GM23338 (cell line): ENCODE measurements at regions not wholly inside any gene's neighbourhood (a gene's known extent, or its start where the extent isn't known, plus 50 kb on each side); places are given as distances from the start of the nearest gene placed in this dataset.

ENCODE experiments used
- ATAC-seq: fragments of 200-7000 bp; cut with Tn5 transposase; 3 replicates; pipeline ENCODE4 v1.9.1; 2020
- DNase-seq: peaks from one replicate; pipeline ENCODE4 v3.0.0-alpha.2; 2015; ENCODE audit warnings: low spot score
- H2AFZ ChIP-seq: fragments of 200-600 bp; sonication (generic); 2 replicates; pipeline ENCODE4 v1.8.0; 2016; ENCODE audit warnings: antibody characterized with exemption, mild to moderate bottlenecking, moderate library complexity
- H3F3A ChIP-seq: fragments of 200-600 bp; sonication (generic); replicated peaks from 2 replicates; pipeline ENCODE4 v1.8.0; 2017; ENCODE audit warnings: antibody characterized with exemption, mixed run types, low read depth
- H3K27ac ChIP-seq: fragments of 200-600 bp; sonication (generic); 2 replicates; pipeline ENCODE4 v1.6.1; 2016; ENCODE audit warnings: low read depth
- H3K27me3 ChIP-seq: fragments of 200-600 bp; sonication (generic); 2 replicates; pipeline ENCODE4 v1.8.0; 2016; ENCODE audit warnings: mild to moderate bottlenecking, mixed run types, moderate library complexity; ENCODE audit not compliant: insufficient read depth
- H3K36me3 ChIP-seq: fragments of 200-600 bp; sonication (generic); 2 replicates; pipeline ENCODE4 v1.8.0; 2016; ENCODE audit warnings: mild to moderate bottlenecking; ENCODE audit not compliant: insufficient read depth
- H3K4me1 ChIP-seq: fragments of 200-600 bp; sonication (generic); 2 replicates; pipeline ENCODE4 v1.8.0; 2016; ENCODE audit warnings: mild to moderate bottlenecking, moderate library complexity; ENCODE audit not compliant: insufficient read depth
- H3K4me2 ChIP-seq: fragments of 200-600 bp; sonication (generic); 2 replicates; pipeline ENCODE4 v1.7.1; 2017; ENCODE audit warnings: mixed run types
- H3K4me3 ChIP-seq: fragments of 200-600 bp; sonication (generic); 2 replicates; pipeline ENCODE4 v1.6.1; 2016; ENCODE audit warnings: mixed run types
- H3K79me2 ChIP-seq: fragments of 200-600 bp; sonication (generic); replicated peaks from 2 replicates; pipeline ENCODE4 v1.8.0; 2017; ENCODE audit warnings: mild to moderate bottlenecking; ENCODE audit not compliant: insufficient read depth
- H3K9me2 ChIP-seq: fragments of 200-600 bp; sonication (generic); 2 replicates; pipeline ENCODE4 v1.8.0; 2017; ENCODE audit not compliant: insufficient read depth
- H4K20me1 ChIP-seq: fragments of 200-600 bp; sonication (generic); replicated peaks from 2 replicates; pipeline ENCODE4 v1.8.0; 2017; ENCODE audit warnings: mild to moderate bottlenecking; ENCODE audit not compliant: insufficient read depth
- H3K27ac Mint-ChIP-seq: 2 replicates; pipeline ENCODE4 v1.8.0; 2020; ENCODE audit warnings: inconsistent platforms, mild to moderate bottlenecking, moderate library complexity, mixed read lengths
- H3K27me3 Mint-ChIP-seq: 3 replicates; pipeline ENCODE4 v1.8.0; 2022; ENCODE audit warnings: low read depth, mild to moderate bottlenecking, moderate library complexity, mixed read lengths, inconsistent platforms; ENCODE audit not compliant: insufficient read depth, poor library complexity
- H3K36me3 Mint-ChIP-seq: 3 replicates; pipeline ENCODE4 v1.8.0; 2021; ENCODE audit warnings: low read depth, mild to moderate bottlenecking, inconsistent platforms, moderate library complexity, mixed read lengths
- H3K4me1 Mint-ChIP-seq: 3 replicates; pipeline ENCODE4 v1.8.0; 2020; ENCODE audit warnings: mild to moderate bottlenecking, inconsistent platforms, mixed read lengths
- H3K4me3 Mint-ChIP-seq: 3 replicates; pipeline ENCODE4 v1.8.0; 2021; ENCODE audit warnings: moderate library complexity, mild to moderate bottlenecking, inconsistent platforms, mixed read lengths
- H3K9me3 Mint-ChIP-seq: 3 replicates; pipeline ENCODE4 v1.8.0; 2020; ENCODE audit warnings: moderate library complexity, mild to moderate bottlenecking, inconsistent platforms, mixed read lengths
- CREB1 ChIP-seq: fragments of 250-450 bp; sonication (Bioruptor Pico); IDR thresholded peaks from 2 replicates; pipeline ENCODE4 v1.5.0; 2020; ENCODE audit warnings: low read depth, mild to moderate bottlenecking, moderate library complexity
- EZH2phosphoT487 ChIP-seq: fragments of 200-600 bp; sonication (generic); IDR thresholded peaks from one replicate; pipeline ENCODE4 v1.8.1; 2018; ENCODE audit warnings: antibody characterized with exemption; ENCODE audit not compliant: unreplicated experiment
- JUNB ChIP-seq: IDR thresholded peaks from one replicate; pipeline ENCODE4 v1.6.1; 2016; ENCODE audit warnings: antibody characterized with exemption; ENCODE audit not compliant: unreplicated experiment
- POLR2AphosphoS5 ChIP-seq: IDR thresholded peaks from 2 replicates; pipeline ENCODE4 v1.6.1; 2016; ENCODE audit warnings: antibody characterized with exemption, low read depth
- ZNF114 ChIP-seq: fragments of 250-450 bp; sonication (Bioruptor Pico); IDR thresholded peaks from 2 replicates; pipeline ENCODE4 v1.5.0; 2020; ENCODE audit warnings: mild to moderate bottlenecking, moderate library complexity
- ZNF331 ChIP-seq: fragments of 250-450 bp; sonication (Bioruptor Pico); IDR thresholded peaks from 2 replicates; pipeline ENCODE4 v1.5.0; 2020; ENCODE audit warnings: low read depth, mild to moderate bottlenecking, moderate library complexity
- TF ChIP-seq, protein P1 (sequence below): fragments of 250-450 bp; sonication (Bioruptor Pico); IDR thresholded peaks from 2 replicates; pipeline ENCODE4 v1.5.0; 2020; ENCODE audit warnings: mild to moderate bottlenecking, moderate library complexity
- TF ChIP-seq, protein P2 (sequence below), 2 experiments: fragments of 200-600 bp in 1 of 2; sonication (generic) in 1 of 2; conservative IDR thresholded peaks; 2 replicates each; pipeline versions ENCODE4 v1.5.1 to v1.6.1; 2016 to 2017; ENCODE audit warnings: antibody characterized with exemption in 2 of 2, low read depth in 2 of 2, mild to moderate bottlenecking in 2 of 2, moderate library complexity in 1 of 2
- TF ChIP-seq, protein P3 (sequence below): IDR thresholded peaks from one replicate; pipeline ENCODE4 v1.6.1; 2018; ENCODE audit warnings: antibody characterized with exemption; ENCODE audit not compliant: unreplicated experiment

DNA sequence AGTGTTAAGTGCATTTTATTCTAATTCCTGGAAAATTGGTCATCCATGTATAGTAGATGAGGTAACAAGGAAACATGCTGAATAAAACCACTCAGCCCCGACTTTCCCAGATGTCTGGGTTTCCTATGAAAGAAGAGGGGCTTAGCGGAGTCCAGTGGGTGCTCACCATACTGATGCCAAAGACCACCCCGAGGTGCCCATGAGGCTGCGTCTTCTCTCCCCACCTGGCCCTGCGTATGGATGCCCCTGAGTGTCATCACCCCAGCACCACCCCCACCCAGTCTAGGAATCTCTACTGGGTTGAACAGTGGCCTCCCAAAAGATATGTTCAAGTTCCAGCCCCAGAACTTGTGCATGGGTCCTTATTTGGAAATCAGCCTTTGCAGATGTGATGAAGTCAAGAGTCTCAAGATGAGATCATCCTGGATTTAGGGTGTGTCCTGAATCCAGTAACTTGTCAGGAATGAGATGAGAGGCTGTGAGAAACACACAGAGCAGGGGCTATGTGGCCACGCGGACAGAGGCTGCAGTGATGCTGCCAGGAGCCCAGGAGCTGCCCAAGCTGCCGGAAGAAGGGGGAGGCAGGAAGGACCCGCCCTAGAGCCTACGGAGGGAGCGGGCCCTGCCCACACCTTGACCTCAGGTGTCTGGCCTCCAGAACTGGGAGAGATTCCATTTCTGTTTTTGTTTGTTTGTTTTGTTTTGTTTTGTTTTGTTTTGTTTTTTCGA lies 124.6 kb upstream of the CDH4 start:
- no peaks in the 10 kb centered on the region for H3K9me2 ChIP-seq
- DNase-seq: no peak
- H2AFZ ChIP-seq: no peak overlapping the region
- H3K4me3 Mint-ChIP-seq: no peak overlapping the region
- no peaks in the 10 kb centered on the region for H3F3A ChIP-seq
- TF ChIP-seq POLR2AphosphoS5: no peak
- TF ChIP-seq JUNB: no peak
- TF ChIP-seq, protein P1, sequence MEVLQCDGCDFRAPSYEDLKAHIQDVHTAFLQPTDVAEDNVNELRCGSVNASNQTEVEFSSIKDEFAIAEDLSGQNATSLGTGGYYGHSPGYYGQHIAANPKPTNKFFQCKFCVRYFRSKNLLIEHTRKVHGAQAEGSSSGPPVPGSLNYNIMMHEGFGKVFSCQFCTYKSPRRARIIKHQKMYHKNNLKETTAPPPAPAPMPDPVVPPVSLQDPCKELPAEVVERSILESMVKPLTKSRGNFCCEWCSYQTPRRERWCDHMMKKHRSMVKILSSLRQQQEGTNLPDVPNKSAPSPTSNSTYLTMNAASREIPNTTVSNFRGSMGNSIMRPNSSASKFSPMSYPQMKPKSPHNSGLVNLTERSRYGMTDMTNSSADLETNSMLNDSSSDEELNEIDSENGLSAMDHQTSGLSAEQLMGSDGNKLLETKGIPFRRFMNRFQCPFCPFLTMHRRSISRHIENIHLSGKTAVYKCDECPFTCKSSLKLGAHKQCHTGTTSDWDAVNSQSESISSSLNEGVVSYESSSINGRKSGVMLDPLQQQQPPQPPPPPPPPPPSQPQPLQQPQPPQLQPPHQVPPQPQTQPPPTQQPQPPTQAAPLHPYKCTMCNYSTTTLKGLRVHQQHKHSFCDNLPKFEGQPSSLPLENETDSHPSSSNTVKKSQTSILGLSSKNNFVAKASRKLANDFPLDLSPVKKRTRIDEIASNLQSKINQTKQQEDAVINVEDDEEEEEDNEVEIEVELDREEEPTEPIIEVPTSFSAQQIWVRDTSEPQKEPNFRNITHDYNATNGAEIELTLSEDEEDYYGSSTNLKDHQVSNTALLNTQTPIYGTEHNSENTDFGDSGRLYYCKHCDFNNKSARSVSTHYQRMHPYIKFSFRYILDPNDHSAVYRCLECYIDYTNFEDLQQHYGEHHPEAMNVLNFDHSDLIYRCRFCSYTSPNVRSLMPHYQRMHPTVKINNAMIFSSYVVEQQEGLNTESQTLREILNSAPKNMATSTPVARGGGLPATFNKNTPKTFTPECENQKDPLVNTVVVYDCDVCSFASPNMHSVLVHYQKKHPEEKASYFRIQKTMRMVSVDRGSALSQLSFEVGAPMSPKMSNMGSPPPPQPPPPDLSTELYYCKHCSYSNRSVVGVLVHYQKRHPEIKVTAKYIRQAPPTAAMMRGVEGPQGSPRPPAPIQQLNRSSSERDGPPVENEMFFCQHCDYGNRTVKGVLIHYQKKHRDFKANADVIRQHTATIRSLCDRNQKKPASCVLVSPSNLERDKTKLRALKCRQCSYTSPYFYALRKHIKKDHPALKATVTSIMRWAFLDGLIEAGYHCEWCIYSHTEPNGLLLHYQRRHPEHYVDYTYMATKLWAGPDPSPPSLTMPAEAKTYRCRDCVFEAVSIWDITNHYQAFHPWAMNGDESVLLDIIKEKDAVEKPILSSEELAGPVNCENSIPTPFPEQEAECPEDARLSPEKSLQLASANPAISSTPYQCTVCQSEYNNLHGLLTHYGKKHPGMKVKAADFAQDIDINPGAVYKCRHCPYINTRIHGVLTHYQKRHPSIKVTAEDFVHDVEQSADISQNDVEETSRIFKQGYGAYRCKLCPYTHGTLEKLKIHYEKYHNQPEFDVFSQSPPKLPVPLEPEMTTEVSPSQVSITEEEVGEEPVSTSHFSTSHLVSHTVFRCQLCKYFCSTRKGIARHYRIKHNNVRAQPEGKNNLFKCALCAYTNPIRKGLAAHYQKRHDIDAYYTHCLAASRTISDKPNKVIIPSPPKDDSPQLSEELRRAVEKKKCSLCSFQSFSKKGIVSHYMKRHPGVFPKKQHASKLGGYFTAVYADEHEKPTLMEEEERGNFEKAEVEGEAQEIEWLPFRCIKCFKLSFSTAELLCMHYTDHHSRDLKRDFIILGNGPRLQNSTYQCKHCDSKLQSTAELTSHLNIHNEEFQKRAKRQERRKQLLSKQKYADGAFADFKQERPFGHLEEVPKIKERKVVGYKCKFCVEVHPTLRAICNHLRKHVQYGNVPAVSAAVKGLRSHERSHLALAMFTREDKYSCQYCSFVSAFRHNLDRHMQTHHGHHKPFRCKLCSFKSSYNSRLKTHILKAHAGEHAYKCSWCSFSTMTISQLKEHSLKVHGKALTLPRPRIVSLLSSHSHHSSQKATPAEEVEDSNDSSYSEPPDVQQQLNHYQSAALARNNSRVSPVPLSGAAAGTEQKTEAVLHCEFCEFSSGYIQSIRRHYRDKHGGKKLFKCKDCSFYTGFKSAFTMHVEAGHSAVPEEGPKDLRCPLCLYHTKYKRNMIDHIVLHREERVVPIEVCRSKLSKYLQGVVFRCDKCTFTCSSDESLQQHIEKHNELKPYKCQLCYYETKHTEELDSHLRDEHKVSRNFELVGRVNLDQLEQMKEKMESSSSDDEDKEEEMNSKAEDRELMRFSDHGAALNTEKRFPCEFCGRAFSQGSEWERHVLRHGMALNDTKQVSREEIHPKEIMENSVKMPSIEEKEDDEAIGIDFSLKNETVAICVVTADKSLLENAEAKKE: no peak
- TF ChIP-seq, protein P2, sequence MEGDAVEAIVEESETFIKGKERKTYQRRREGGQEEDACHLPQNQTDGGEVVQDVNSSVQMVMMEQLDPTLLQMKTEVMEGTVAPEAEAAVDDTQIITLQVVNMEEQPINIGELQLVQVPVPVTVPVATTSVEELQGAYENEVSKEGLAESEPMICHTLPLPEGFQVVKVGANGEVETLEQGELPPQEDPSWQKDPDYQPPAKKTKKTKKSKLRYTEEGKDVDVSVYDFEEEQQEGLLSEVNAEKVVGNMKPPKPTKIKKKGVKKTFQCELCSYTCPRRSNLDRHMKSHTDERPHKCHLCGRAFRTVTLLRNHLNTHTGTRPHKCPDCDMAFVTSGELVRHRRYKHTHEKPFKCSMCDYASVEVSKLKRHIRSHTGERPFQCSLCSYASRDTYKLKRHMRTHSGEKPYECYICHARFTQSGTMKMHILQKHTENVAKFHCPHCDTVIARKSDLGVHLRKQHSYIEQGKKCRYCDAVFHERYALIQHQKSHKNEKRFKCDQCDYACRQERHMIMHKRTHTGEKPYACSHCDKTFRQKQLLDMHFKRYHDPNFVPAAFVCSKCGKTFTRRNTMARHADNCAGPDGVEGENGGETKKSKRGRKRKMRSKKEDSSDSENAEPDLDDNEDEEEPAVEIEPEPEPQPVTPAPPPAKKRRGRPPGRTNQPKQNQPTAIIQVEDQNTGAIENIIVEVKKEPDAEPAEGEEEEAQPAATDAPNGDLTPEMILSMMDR (conservative IDR thresholded peaks at IDR 0.05; ENCODE audit: low read depth in 2 of 2): no peak
- TF ChIP-seq EZH2phosphoT487: no peak
- TF ChIP-seq ZNF331 (CRISPR knock-in tag): no peak
- TF ChIP-seq ZNF114: no peak
- no peak for TF ChIP-seq CREB1
- TF ChIP-seq, protein P3, sequence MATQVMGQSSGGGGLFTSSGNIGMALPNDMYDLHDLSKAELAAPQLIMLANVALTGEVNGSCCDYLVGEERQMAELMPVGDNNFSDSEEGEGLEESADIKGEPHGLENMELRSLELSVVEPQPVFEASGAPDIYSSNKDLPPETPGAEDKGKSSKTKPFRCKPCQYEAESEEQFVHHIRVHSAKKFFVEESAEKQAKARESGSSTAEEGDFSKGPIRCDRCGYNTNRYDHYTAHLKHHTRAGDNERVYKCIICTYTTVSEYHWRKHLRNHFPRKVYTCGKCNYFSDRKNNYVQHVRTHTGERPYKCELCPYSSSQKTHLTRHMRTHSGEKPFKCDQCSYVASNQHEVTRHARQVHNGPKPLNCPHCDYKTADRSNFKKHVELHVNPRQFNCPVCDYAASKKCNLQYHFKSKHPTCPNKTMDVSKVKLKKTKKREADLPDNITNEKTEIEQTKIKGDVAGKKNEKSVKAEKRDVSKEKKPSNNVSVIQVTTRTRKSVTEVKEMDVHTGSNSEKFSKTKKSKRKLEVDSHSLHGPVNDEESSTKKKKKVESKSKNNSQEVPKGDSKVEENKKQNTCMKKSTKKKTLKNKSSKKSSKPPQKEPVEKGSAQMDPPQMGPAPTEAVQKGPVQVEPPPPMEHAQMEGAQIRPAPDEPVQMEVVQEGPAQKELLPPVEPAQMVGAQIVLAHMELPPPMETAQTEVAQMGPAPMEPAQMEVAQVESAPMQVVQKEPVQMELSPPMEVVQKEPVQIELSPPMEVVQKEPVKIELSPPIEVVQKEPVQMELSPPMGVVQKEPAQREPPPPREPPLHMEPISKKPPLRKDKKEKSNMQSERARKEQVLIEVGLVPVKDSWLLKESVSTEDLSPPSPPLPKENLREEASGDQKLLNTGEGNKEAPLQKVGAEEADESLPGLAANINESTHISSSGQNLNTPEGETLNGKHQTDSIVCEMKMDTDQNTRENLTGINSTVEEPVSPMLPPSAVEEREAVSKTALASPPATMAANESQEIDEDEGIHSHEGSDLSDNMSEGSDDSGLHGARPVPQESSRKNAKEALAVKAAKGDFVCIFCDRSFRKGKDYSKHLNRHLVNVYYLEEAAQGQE: no peak
- H4K20me1 ChIP-seq: no peaks in the 10 kb centered on the region
- peaks cover 5% of the 10 kb centered on the region; the same call in 1 of the 3 replicates for H3K4me1 Mint-ChIP-seq
- H3K27ac Mint-ChIP-seq: no peak overlapping the region
- H3K79me2 ChIP-seq: no peaks in the 10 kb centered on the region
- H3K27me3 ChIP-seq: no peaks in the 10 kb centered on the region
- no peaks in the 10 kb centered on the region for H3K36me3 ChIP-seq
- no peaks in the 10 kb centered on the region for H3K9me3 Mint-ChIP-seq
- no peaks in the 10 kb centered on the region for H3K4me1 ChIP-seq
- H3K4me3 ChIP-seq: no peak overlapping the region
- no peak overlapping the region for H3K4me2 ChIP-seq
- no peak overlapping the region for H3K27ac ChIP-seq
- no peak for ATAC-seq
- peaks cover 23% of the 10 kb centered on the region for H3K27me3 Mint-ChIP-seq
- no peaks in the 10 kb centered on the region for H3K36me3 Mint-ChIP-seq
